ENCODE measurements at regions not wholly inside any gene's neighbourhood (a gene's known extent, or its start where the extent isn't known, plus 50 kb on each side); places are given as distances from the start of the nearest gene placed in this dataset.

- TF ChIP-seq CTCF (IDR thresholded peaks at IDR 0.05; ENCODE audit: low read depth, low read length) (no peak), EZH2phosphoT487 (IDR thresholded peaks at IDR 0.05; ENCODE audit: low read depth) (no peak)
These were observed 184.2 kb upstream of the BET1 start for GRCh38 chr7:94188350-94188749.

All from OCI-LY3 (cell line).